HepG2 (cell line): ENCODE measurements at regions not wholly inside any gene's neighbourhood (a gene's known extent, or its start where the extent isn't known, plus 50 kb on each side); places are given as distances from the start of the nearest gene placed in this dataset.
A peak's percentile ranks its signal among the peaks of the same experiment; 100 is the strongest.

Experiments
- ATAC-seq: fragments of 200-7000 bp; cut with Tn5 transposase; 3 replicates; pipeline ENCODE4 v1.9.1; 2020; ENCODE audit warnings: mild to moderate bottlenecking, moderate library complexity
- BruUV-seq: library from RNA; stranded (reverse); fragments of 400-500 nt; replicated peaks from 2 replicates; lab custom pipeline; 2021; lab: Mats Ljungman, UMichigan
- CTCF ChIA-PET: fragments of 300-600 bp; formaldehyde crosslinking; extraction: SDS; loops from one replicate; lab custom pipeline; 2021; ENCODE audit warnings: low total read pairs, inconsistent platforms, low intra/inter-chr PET ratio; lab: Yijun Ruan, JAX
- POLR2A ChIA-PET: fragments of 350-600 bp; sonication (Branson Sonifier 250); formaldehyde crosslinking; loops from one replicate; lab custom pipeline; 2020; ENCODE audit warnings: antibody characterized with exemption, inconsistent platforms; lab: Yijun Ruan, JAX
- DNase-seq: peaks from one replicate; pipeline ENCODE4 v3.0.0-alpha.2; 2015; ENCODE audit warnings: low spot score
- FAIRE-seq: peaks from 3 replicates; lab custom pipeline; 2011; peaks lifted over from hg19 to GRCh38; lab: Jason Lieb, UNC
- H2AFZ ChIP-seq: one replicate; pipeline ENCODE4 v1.6.1; 2011; ENCODE audit warnings: low read length, inconsistent platforms
- H3K27ac ChIP-seq: fragments of 300-600 bp; 3 replicates; pipeline ENCODE4 v1.8.0; 2011; ENCODE audit warnings: mixed run types, mild to moderate bottlenecking, mixed read lengths, low read length, inconsistent platforms; ENCODE audit not compliant: insufficient read depth; ENCODE audit errors: extremely low read length
- H3K27me3 ChIP-seq, 2 experiments: fragments of 200-600 bp in 1 of 2; 2 replicates in 1 of 2; 3 replicates in 1 of 2; pipeline versions ENCODE4 v1.6.0 to v1.8.0; 2011; ENCODE audit warnings: low read length in 2 of 2, mild to moderate bottlenecking in 2 of 2, moderate library complexity in 2 of 2, inconsistent platforms in 1 of 2; ENCODE audit not compliant: insufficient read depth in 2 of 2, control insufficient read depth in 1 of 2
- H3K36me3 ChIP-seq, 2 experiments: fragments of 200-600 bp in 1 of 2; replicated peaks in 1 of 2; 2 replicates in 1 of 2; 3 replicates in 1 of 2; pipeline versions ENCODE4 v1.5.1 to v1.8.0; 2011; ENCODE audit warnings: low read length in 2 of 2, inconsistent platforms in 1 of 2; ENCODE audit not compliant: insufficient read depth in 2 of 2, control insufficient read depth in 1 of 2
- H3K4me1 ChIP-seq: 2 replicates; pipeline ENCODE4 v1.5.1; 2012; ENCODE audit warnings: low read length, inconsistent platforms; ENCODE audit not compliant: insufficient read depth
- H3K4me2 ChIP-seq: 2 replicates; pipeline ENCODE4 v1.6.0; 2011; ENCODE audit warnings: low read depth, low read length, inconsistent platforms
- H3K4me3 ChIP-seq, 3 experiments: fragments of 200-600 bp in 1 of 3; sonication (generic), shearing (Covaris generic) in 1 of 3; replicated peaks in 1 of 3; 2 replicates each; pipeline ENCODE4 v1.5.1; 2011 to 2016; ENCODE audit warnings: low read length in 3 of 3, inconsistent platforms in 2 of 3, low read depth in 2 of 3, mild to moderate bottlenecking in 2 of 3, control low read depth in 1 of 3, mixed read lengths in 1 of 3; ENCODE audit not compliant: insufficient read depth in 1 of 3
- H3K79me2 ChIP-seq: one replicate; pipeline ENCODE4 v1.6.1; 2011; ENCODE audit warnings: low read length, inconsistent platforms; ENCODE audit not compliant: insufficient read depth
- H3K9ac ChIP-seq: 2 replicates; pipeline ENCODE4 v1.6.0; 2011; ENCODE audit warnings: mild to moderate bottlenecking, low read depth, low read length, inconsistent platforms; ENCODE audit not compliant: insufficient read depth
- H3K9me3 ChIP-seq: 2 replicates; pipeline ENCODE4 v1.5.1; 2012; ENCODE audit warnings: mild to moderate bottlenecking, low read length
- H4K20me1 ChIP-seq: 2 replicates; pipeline ENCODE4 v1.6.0; 2011; ENCODE audit warnings: inconsistent platforms, mild to moderate bottlenecking, low read length, moderate library complexity; ENCODE audit not compliant: insufficient read depth
- NBN ChIP-seq: fragments of 450-650 bp; conservative IDR thresholded peaks from 2 replicates; pipeline ENCODE4 v1.6.1; 2017
- ZFX ChIP-seq: sonication (generic); formaldehyde crosslinking; IDR thresholded peaks from 2 replicates; pipeline ENCODE4 v1.4.0; 2020; ENCODE audit warnings: mild to moderate bottlenecking, low read depth, missing genetic modification reagents, moderate library complexity
- ZNF136 ChIP-seq: sonication (generic); formaldehyde crosslinking; IDR thresholded peaks from 2 replicates; pipeline ENCODE4 v1.8.1; 2022; ENCODE audit warnings: low read depth, mild to moderate bottlenecking, moderate library complexity, missing genetic modification reagents
- ZNF329 ChIP-seq: sonication (generic); formaldehyde crosslinking; IDR thresholded peaks from 2 replicates; pipeline ENCODE4 v1.9.0; 2021; ENCODE audit warnings: low read depth, mild to moderate bottlenecking, missing genetic modification reagents
- WGBS: methylation state at CpG from one replicate; pipeline ENCODE4 v1.1.6; 2017; ENCODE audit warnings: low lambda C conversion rate; 5-methylcytosine and 5-hydroxymethylcytosine counted together
- in situ Hi-C: cut with HindIII; loops from 2 replicates; pipeline ENCODE4 v1.10.0; 2017; ENCODE audit warnings: low pct_unique_long_range_greater_than_20kb; ENCODE audit not compliant: extremely low pct_ligation_motif_present
- intact Hi-C: fragments of 100-400 bp; cut with micrococcal nuclease; formaldehyde crosslinking; loops from one replicate; pipeline ENCODE4 v1.10.0; 2022; ENCODE audit not compliant: unreplicated experiment
- TF ChIP-seq, protein P1 (sequence below): sonication (generic); formaldehyde crosslinking; IDR thresholded peaks from 2 replicates; pipeline ENCODE4 v1.5.0; 2020; ENCODE audit warnings: missing genetic modification reagents, mild to moderate bottlenecking, borderline replicate concordance

DNA sequence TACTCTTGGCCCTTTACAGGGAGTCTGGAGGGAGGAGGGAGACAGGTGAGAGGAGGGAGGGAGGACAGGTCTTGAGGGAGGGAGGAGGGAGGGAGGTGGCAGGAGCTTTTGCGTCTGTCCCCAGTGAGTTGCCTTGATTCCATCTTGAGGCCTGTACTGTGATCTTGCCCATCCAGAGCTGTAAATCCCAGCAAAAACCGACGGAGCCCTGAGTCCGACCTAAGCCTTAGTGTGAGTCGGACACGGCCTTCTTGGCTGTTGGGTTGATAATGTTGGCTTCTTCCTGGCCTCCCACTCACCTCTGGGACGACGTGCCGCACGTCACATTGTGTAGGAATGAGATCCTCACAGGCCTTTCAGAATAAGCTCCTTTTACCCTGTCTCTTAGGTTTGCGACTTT, 72.5 kb downstream of the RGS12 start:
- H3K79me2 ChIP-seq = no peaks in the 10 kb centered on the region
- no peak overlapping the region for H3K4me3 ChIP-seq
- WGBS = 94% methylated on average over 11 of the region's 11 CpGs
- BruUV-seq = no TSS peak
- H2AFZ ChIP-seq = no peak overlapping the region
- H3K36me3 ChIP-seq = no peaks in the 10 kb centered on the region; a peak in 2 of 5 replicates
- no peaks in the 10 kb centered on the region for H3K9me3 ChIP-seq
- CTCF ChIA-PET = no interaction called here
- no peak overlapping the region for H3K4me2 ChIP-seq
- H3K9ac ChIP-seq = no peak overlapping the region
- no peaks in the 10 kb centered on the region; a peak in 1 of 5 replicates for H3K27me3 ChIP-seq
- ATAC-seq (no peak), DNase-seq (no peak), FAIRE-seq (no peak)
- in situ Hi-C loops = no loop called here
- H4K20me1 ChIP-seq = no peaks in the 10 kb centered on the region
- intact Hi-C loops = no loop called here
- TF ChIP-seq, protein P1, sequence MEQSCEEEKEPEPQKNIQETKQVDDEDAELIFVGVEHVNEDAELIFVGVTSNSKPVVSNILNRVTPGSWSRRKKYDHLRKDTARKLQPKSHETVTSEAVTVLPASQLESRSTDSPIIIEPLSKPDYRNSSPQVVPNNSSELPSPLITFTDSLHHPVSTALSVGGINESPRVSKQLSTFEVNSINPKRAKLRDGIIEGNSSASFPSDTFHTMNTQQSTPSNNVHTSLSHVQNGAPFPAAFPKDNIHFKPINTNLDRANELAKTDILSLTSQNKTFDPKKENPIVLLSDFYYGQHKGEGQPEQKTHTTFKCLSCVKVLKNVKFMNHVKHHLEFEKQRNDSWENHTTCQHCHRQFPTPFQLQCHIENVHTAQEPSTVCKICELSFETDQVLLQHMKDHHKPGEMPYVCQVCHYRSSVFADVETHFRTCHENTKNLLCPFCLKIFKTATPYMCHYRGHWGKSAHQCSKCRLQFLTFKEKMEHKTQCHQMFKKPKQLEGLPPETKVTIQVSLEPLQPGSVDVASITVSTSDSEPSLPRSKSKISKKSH (CRISPR knock-in tag) = no peak
- no peak overlapping the region for H3K27ac ChIP-seq
- POLR2A ChIA-PET = no interaction called here
- H3K4me1 ChIP-seq = peaks cover 24% of the 10 kb centered on the region

DNA sequence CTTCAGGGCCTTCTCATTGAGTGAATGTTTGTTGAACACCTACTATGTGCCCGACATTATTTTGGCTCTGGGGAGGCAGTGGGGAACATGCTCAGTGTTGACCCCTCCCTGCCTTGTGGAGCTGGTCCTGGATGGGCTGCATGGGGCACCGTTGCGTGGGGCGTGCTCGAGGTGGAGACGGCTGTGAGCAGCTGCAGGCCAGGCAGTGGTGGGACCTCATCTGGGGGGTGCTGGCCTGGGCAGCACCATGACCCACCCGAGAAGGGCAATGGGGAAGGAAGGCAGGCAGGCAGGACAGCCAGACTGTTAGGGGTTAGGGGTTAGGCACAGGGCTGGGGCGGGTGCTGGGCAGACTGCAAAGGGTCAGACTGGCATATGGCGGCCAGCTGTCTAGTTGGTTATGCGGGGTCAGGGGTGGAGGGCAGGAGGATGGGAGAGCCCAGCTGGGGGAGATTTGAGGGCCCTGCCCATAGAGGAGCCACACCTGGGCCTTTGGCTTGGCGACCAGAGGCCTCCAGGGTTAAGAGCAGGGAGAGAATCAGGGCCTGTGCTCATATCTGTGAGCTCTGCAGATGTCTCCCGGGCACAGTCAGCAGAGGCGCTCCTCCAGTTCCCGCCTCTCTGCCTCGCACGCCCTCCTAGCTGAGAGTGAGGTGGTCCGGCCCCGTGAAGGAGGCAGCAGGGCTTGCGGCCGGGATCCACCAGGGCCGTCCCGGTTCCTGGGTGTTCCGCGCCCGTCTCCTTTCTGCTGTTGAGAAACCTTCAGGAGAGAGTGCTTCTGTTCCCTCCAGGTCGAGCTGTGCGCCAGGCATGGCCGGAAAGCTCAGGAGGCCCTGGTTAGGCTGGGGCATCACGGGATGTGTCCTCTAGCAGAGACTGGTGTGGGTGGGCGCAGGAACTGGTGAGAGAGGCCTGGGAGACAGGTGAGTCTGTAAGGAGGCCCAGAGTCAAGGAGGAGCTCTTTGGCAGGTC, 73.3 kb downstream of the RGS12 start:
- 92% methylated on average over 27 of the region's 30 CpGs for WGBS
- Histone ChIP-seq H3K27ac (no peak overlapping the region), H3K9me3 (no peaks in the 10 kb centered on the region), H3K4me1 (peaks cover 26% of the 10 kb centered on the region), H4K20me1 (no peaks in the 10 kb centered on the region), H3K4me3 (no peak overlapping the region), H3K79me2 (no peaks in the 10 kb centered on the region), H2AFZ (no peak overlapping the region), H3K27me3 (no peaks in the 10 kb centered on the region; a peak in 1 of 5 replicates), H3K9ac (no peak overlapping the region), H3K36me3 (no peaks in the 10 kb centered on the region; a peak in 1 of 5 replicates), H3K4me2 (no peak overlapping the region)
- intact Hi-C loops (no loop called here), in situ Hi-C loops (no loop called here)
- DNase-seq (no peak), ATAC-seq (no peak; the same call in 1 of the 3 replicates), FAIRE-seq (no peak)
- POLR2A ChIA-PET = interaction anchor here (1.2 kb wide), 1 partner anchor 19 kb away, joined by 3 read pairs; no protein-coding TSS in a partner anchor
- no peak for TF ChIP-seq ZNF136 (CRISPR knock-in tag)
- no peak for TF ChIP-seq NBN
- no peak for TF ChIP-seq ZNF329 (CRISPR knock-in tag)
- peak; percentile 11; the same call in 1 of the 2 replicates for TF ChIP-seq ZFX
- CTCF ChIA-PET = no interaction called here
- BruUV-seq = no TSS peak
